MM.1S (cell line): ENCODE measurements at regions not wholly inside any gene's neighbourhood (a gene's known extent, or its start where the extent isn't known, plus 50 kb on each side); places are given as distances from the start of the nearest gene placed in this dataset.

Experiments used
- EZH2 ChIP-seq: fragments of 300-600 bp; sonication (generic); optimal IDR thresholded peaks from 2 replicates; pipeline ENCODE3; 2017; ENCODE audit warnings: low read depth, mild to moderate bottlenecking, antibody characterized with exemption, low read length, mixed read lengths
- EZH2phosphoT487 ChIP-seq: fragments of 300-600 bp; sonication (generic); IDR thresholded peaks from 2 replicates; pipeline ENCODE4 v1.6.1; 2018; ENCODE audit warnings: antibody characterized with exemption, low read length
- TF ChIP-seq, protein P1 (sequence below): fragments of 300-600 bp; sonication (generic); IDR thresholded peaks from 2 replicates; pipeline ENCODE4 v1.5.1; 2016; ENCODE audit warnings: antibody characterized with exemption, low read length, mixed read lengths

DNA sequence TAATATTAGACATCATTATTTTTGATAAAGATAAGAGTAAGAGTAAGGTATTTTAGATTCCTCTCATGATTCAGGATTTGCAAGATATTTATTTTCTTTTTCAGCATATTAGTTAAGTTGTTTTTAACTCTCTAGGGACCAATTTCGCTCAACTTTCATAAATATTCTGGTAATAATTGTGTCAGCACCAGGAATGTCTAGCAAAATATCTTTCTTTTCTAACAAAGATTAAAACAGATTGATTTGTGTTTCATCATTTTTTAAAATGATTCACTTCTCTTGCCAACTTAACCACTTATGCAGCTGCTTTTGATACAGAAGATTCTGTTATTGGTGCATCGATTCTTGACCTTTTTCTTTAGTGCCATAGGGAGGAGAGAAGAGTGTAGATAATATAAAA lies 172.8 kb upstream of the PTGFR start:
- TF ChIP-seq, protein P1, sequence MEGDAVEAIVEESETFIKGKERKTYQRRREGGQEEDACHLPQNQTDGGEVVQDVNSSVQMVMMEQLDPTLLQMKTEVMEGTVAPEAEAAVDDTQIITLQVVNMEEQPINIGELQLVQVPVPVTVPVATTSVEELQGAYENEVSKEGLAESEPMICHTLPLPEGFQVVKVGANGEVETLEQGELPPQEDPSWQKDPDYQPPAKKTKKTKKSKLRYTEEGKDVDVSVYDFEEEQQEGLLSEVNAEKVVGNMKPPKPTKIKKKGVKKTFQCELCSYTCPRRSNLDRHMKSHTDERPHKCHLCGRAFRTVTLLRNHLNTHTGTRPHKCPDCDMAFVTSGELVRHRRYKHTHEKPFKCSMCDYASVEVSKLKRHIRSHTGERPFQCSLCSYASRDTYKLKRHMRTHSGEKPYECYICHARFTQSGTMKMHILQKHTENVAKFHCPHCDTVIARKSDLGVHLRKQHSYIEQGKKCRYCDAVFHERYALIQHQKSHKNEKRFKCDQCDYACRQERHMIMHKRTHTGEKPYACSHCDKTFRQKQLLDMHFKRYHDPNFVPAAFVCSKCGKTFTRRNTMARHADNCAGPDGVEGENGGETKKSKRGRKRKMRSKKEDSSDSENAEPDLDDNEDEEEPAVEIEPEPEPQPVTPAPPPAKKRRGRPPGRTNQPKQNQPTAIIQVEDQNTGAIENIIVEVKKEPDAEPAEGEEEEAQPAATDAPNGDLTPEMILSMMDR, result no peak
- no peak for TF ChIP-seq EZH2
- no peak for TF ChIP-seq EZH2phosphoT487
